Lung (tissue), 11 donors: ENCODE measurements at regions not wholly inside any gene's neighbourhood (a gene's known extent, or its start where the extent isn't known, plus 50 kb on each side); places are given as distances from the start of the nearest gene placed in this dataset.

Source experiments
- ATAC-seq: fragments of 200-7000 bp; cut with Tn5 transposase; one replicate; pipeline ENCODE4 v1.9.1; 2020; ENCODE audit warnings: moderate number of reproducible peaks; ENCODE audit not compliant: insufficient read depth, low FRiP score
- DNase-seq, 3 donors: peaks; one replicate each; pipeline ENCODE4 v3.0.0-alpha.2; 2013 to 2017
- H3K27ac ChIP-seq, 2 donors: one replicate each; pipeline ENCODE4 v1.5.1; 2013; ENCODE audit warnings: mild to moderate bottlenecking in 2 of 2, moderate library complexity in 2 of 2, control low read depth in 1 of 2, inconsistent platforms in 1 of 2, low read depth in 1 of 2, low read length in 1 of 2
- H3K27me3 ChIP-seq, 3 donors: one replicate each; pipeline ENCODE4 v1.5.1; 2013; ENCODE audit warnings: low read length in 2 of 3; ENCODE audit not compliant: control insufficient read depth in 3 of 3, insufficient read depth in 3 of 3
- H3K36me3 ChIP-seq, 4 donors: one replicate each; pipeline ENCODE4 v1.5.1; 2013; ENCODE audit warnings: low read length in 4 of 4, mild to moderate bottlenecking in 1 of 4, moderate library complexity in 1 of 4; ENCODE audit not compliant: control insufficient read depth in 4 of 4, insufficient read depth in 4 of 4
- H3K4me1 ChIP-seq, 5 donors: one replicate each; pipeline ENCODE4 v1.5.1; 2013; ENCODE audit warnings: low read length in 5 of 5, mild to moderate bottlenecking in 2 of 5, moderate library complexity in 1 of 5; ENCODE audit not compliant: control insufficient read depth in 5 of 5, insufficient read depth in 5 of 5
- H3K4me3 ChIP-seq: one replicate; pipeline ENCODE4 v1.5.1; 2013; ENCODE audit warnings: mild to moderate bottlenecking, control low read depth, moderate library complexity
- H3K9ac ChIP-seq, 2 donors: one replicate each; pipeline ENCODE4 v1.5.1; 2013; ENCODE audit warnings: low read length in 2 of 2, control low read depth in 1 of 2; ENCODE audit not compliant: insufficient read depth in 1 of 2
- H3K9me3 ChIP-seq, 4 donors: one replicate each; pipeline ENCODE4 v1.5.1; 2013; ENCODE audit warnings: low read length in 3 of 4, mild to moderate bottlenecking in 1 of 4, moderate library complexity in 1 of 4; ENCODE audit not compliant: control insufficient read depth in 4 of 4, insufficient read depth in 3 of 4
- CTCF ChIP-seq: IDR thresholded peaks from 2 replicates; pipeline ENCODE4 v1.5.1; 2012; ENCODE audit warnings: mild to moderate bottlenecking; ENCODE audit errors: control extremely low read depth, extremely low read depth
- WGBS, 2 donors: extraction: QIAGEN DNeasy Blood & Tissue Kit; methylation state at CpG; one replicate each; pipeline ENCODE4 v1.1.7; 2013; 5-methylcytosine and 5-hydroxymethylcytosine counted together
- donor health status: control.
- donor health status: control.
- donor health status: Bipolar disorder and iron deficiency.
- donor health status: healthy.
- donor health status: DM: yes; HTN: yes; CAD: no.

- H3K27me3 ChIP-seq: peaks cover 0 to 2% (median 0%) of the 10 kb centered on the region in 3 donors
- no peaks in the 10 kb centered on the region for H3K9me3 ChIP-seq
- H3K4me1 ChIP-seq: peaks cover 0 to 19% (median 3%) of the 10 kb centered on the region in 5 donors
- H3K9ac ChIP-seq: no peak overlapping the region
- TF ChIP-seq CTCF: no peak
- H3K27ac ChIP-seq: no peak overlapping the region
- DNase-seq (no peak), ATAC-seq (no peak)
- 95 to 96% methylated on average over 4 of the region's 4 CpGs for WGBS, 2 donors
- H3K36me3 ChIP-seq: no peaks in the 10 kb centered on the region
- H3K4me3 ChIP-seq: no peak overlapping the region
Observed at GRCh38 chr15:62407962-62408361, 242.9 kb upstream of the C2CD4B start.

GRCh38 chr15:62409466-62409865 lies 244.4 kb upstream of the C2CD4B start:
- Histone ChIP-seq H3K9me3 (no peaks in the 10 kb centered on the region), H3K4me3 (no peak overlapping the region), H3K4me1 (peaks cover 0 to 17% (median 0%) of the 10 kb centered on the region in 5 donors), H3K27me3 (peaks cover 0 to 2% (median 0%) of the 10 kb centered on the region in 3 donors), H3K9ac (no peak overlapping the region), H3K27ac (no peak overlapping the region), H3K36me3 (no peaks in the 10 kb centered on the region)
- DNase-seq (no peak), ATAC-seq (no peak)
- no peak for TF ChIP-seq CTCF

GRCh38 chr15:62412686-62413085 lies 247.6 kb upstream of the C2CD4B start:
- 74 to 77% methylated on average over 5 of the region's 5 CpGs for WGBS, 2 donors
- Histone ChIP-seq H3K4me1 (peaks cover 0 to 22% (median 0%) of the 10 kb centered on the region in 5 donors), H3K9me3 (no peaks in the 10 kb centered on the region), H3K36me3 (no peaks in the 10 kb centered on the region), H3K4me3 (no peak overlapping the region), H3K27ac (no peak overlapping the region), H3K27me3 (peaks cover 0 to 2% (median 0%) of the 10 kb centered on the region in 3 donors), H3K9ac (no peak overlapping the region)
- DNase-seq (peak in 1 of 3 donors; percentile 20), ATAC-seq (no peak)
- TF ChIP-seq CTCF: no peak

- TF ChIP-seq CTCF: no peak
Observed at GRCh38 chr15:62413153-62413552, 248.1 kb upstream of the C2CD4B start.

More at GRCh38 chr15:62413153-62413552, 248.1 kb upstream of the C2CD4B start:
- no peak overlapping the region for H3K27ac ChIP-seq
- H3K27me3 ChIP-seq: peaks cover 0 to 2% (median 0%) of the 10 kb centered on the region in 3 donors
- peaks cover 0 to 22% (median 0%) of the 10 kb centered on the region in 5 donors for H3K4me1 ChIP-seq
- H3K9ac ChIP-seq: no peak overlapping the region
- H3K36me3 ChIP-seq: no peaks in the 10 kb centered on the region
- DNase-seq: peak in 2 of 3 donors; percentile 27 to 30
- no peaks in the 10 kb centered on the region for H3K9me3 ChIP-seq
- H3K4me3 ChIP-seq: no peak overlapping the region
- 82 to 87% methylated on average over 5 of the region's 5 CpGs for WGBS, 2 donors
- no peak for ATAC-seq
